ENCODE measurements at regions not wholly inside any gene's neighbourhood (a gene's known extent, or its start where the extent isn't known, plus 50 kb on each side); places are given as distances from the start of the nearest gene placed in this dataset.

- no peak for DNase-seq
- WGBS, 3 donors, result 17 to 36% (median 18%) methylated on average over 4 of the region's 4 CpGs
- Histone ChIP-seq H3K27me3 (no peaks in the 10 kb centered on the region), H3K4me3 (no peak overlapping the region), H3K36me3 (no peaks in the 10 kb centered on the region), H3K27ac (no peak overlapping the region), H3K4me1 (ENCODE audit: insufficient read depth) (no peaks in the 10 kb centered on the region), H3K9me3 (no peaks in the 10 kb centered on the region)
- intact Hi-C loops (cut with DNase I), result no loop called here
- TF ChIP-seq CTCF (IDR thresholded peaks at IDR 0.05) (no peak), EP300 (IDR thresholded peaks at IDR 0.05) (no peak), POLR2A (IDR thresholded peaks at IDR 0.05) (no peak)
Measured at GRCh38 chr1:117798550-117798949, 130.9 kb downstream of the GDAP2 start.

GRCh38 chr1:117802531-117803257 is 126.7 kb downstream of the GDAP2 start:
- intact Hi-C loops (cut with DNase I), result no loop called here
- no peaks in the 10 kb centered on the region for H3K27me3 ChIP-seq
- H3K4me1 ChIP-seq (ENCODE audit: insufficient read depth), result no peaks in the 10 kb centered on the region
- DNase-seq, result no peak
- 47 to 55% (median 54%) methylated on average over 6 of the region's 6 CpGs for WGBS, 3 donors
- no peak overlapping the region for H3K4me3 ChIP-seq
- H3K9me3 ChIP-seq, result no peaks in the 10 kb centered on the region
- H3K27ac ChIP-seq, result no peak overlapping the region
- no peak for TF ChIP-seq CTCF (IDR thresholded peaks at IDR 0.05)
- TF ChIP-seq EP300 (IDR thresholded peaks at IDR 0.05), result no peak
- TF ChIP-seq POLR2A (IDR thresholded peaks at IDR 0.05), result no peak
- no peaks in the 10 kb centered on the region for H3K36me3 ChIP-seq

- intact Hi-C loops (cut with DNase I), result no loop called here
- DNase-seq, result no peak
- Histone ChIP-seq H3K9me3 (no peaks in the 10 kb centered on the region), H3K4me1 (ENCODE audit: insufficient read depth) (no peaks in the 10 kb centered on the region), H3K27me3 (no peaks in the 10 kb centered on the region), H3K36me3 (no peaks in the 10 kb centered on the region), H3K27ac (no peak overlapping the region), H3K4me3 (no peak overlapping the region)
- no peak for TF ChIP-seq EP300 (IDR thresholded peaks at IDR 0.05)
- no peak for TF ChIP-seq CTCF (IDR thresholded peaks at IDR 0.05)
- TF ChIP-seq POLR2A (IDR thresholded peaks at IDR 0.05), result no peak
- WGBS, 3 donors, result 18 to 19% (median 19%) methylated on average over 1 of the region's 1 CpG
Measured at GRCh38 chr1:117803318-117803717, 126.1 kb downstream of the GDAP2 start.

GRCh38 chr1:117809764-117810163 is 119.7 kb downstream of the GDAP2 start:
- 6 to 12% (median 9%) methylated on average over 1 of the region's 1 CpG for WGBS, 3 donors
- no peaks in the 10 kb centered on the region for H3K36me3 ChIP-seq
- intact Hi-C loops (cut with DNase I), result no loop called here
- DNase-seq, result no peak
- H3K27ac ChIP-seq, result no peak overlapping the region
- no peaks in the 10 kb centered on the region for H3K9me3 ChIP-seq
- peaks cover 10% of the 10 kb centered on the region for H3K4me1 ChIP-seq (ENCODE audit: insufficient read depth)
- H3K27me3 ChIP-seq, result no peaks in the 10 kb centered on the region
- no peak overlapping the region for H3K4me3 ChIP-seq
- TF ChIP-seq EP300 (IDR thresholded peaks at IDR 0.05), result no peak
- no peak for TF ChIP-seq POLR2A (IDR thresholded peaks at IDR 0.05)
- TF ChIP-seq CTCF (IDR thresholded peaks at IDR 0.05), result no peak
